ENCODE measurements at regions not wholly inside any gene's neighbourhood (a gene's known extent, or its start where the extent isn't known, plus 50 kb on each side); places are given as distances from the start of the nearest gene placed in this dataset.

DNA sequence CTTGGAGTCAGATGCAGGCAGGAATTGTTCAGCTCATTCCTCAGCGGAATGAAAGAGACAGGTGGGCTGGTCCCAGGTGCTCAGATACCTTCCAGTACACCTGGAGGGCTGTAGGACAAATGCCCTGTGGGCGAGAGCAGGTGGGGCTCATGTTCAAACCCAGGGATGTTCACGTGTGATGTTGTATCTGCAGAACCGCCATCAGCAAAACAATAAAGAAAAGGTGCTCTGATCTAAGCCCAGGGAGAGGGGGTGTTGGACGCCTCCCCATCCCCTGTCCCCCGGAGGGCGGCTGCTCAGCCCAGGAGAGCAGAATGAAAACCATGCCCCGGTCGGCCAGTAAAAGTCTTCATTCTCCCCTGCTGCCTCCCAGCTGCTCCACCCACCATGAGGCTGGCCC, 197.4 kb downstream of the HAUS1 start:
- Mint-ChIP-seq H3K9me3 (ENCODE audit: low read depth) (peaks cover 11% of the 10 kb centered on the region), H3K4me3 (ENCODE audit: unreplicated experiment) (no peak overlapping the region)
- DNase-seq (ENCODE audit: low spot score) = no peak

DNA sequence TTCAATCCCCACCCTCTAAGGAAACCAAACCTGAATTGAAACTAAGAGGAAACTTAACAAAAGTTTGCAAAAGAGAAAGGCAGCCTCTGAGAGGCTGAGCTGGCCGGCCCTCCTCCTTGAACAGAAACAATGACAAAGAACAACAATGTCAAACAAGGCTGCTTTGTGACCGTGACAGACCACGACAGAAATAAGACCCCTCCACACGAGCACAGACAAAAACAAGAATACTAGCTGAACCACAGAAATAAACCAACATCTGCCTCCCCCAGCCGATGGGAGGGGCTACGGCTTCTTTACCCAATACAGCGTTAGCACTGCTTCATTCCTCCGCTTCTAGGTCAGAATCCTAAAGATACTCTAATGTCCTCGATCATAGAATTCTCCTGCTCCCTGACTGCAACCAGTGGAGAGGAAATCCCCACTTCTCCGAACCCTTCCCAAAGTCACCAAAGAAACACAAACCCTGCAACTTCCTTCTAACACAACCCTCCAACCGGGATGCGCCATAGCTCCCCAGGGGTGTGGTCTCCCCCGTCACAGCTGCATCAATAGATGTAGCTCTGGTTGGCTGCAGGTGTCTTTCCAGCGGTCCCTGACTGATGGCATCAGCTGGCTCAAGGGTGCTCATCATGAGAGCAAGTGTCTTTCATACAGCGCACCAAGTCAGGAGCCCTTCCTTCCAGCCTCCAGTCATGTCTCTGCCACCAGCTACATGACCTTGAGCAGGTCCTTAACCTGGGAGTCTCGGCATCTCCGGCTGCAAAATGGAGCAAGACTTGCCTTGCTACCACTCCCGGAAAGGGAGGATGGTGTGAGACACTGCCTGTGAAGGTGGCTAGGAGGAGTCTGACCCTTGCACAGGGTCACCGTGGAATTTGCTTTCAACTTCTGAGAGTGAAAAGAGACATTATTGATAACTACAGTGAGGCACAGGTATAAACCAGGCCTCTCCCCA, 198.6 kb downstream of the HAUS1 start:
- H3K9me3 Mint-ChIP-seq (ENCODE audit: low read depth) = peaks cover 21% of the 10 kb centered on the region
- H3K4me3 Mint-ChIP-seq (ENCODE audit: unreplicated experiment) = peak overlapping the region; percentile 58
- H3K36me3 Mint-ChIP-seq (ENCODE audit: low read depth) = peaks cover 11% of the 10 kb centered on the region
- TF ChIP-seq, protein P1, sequence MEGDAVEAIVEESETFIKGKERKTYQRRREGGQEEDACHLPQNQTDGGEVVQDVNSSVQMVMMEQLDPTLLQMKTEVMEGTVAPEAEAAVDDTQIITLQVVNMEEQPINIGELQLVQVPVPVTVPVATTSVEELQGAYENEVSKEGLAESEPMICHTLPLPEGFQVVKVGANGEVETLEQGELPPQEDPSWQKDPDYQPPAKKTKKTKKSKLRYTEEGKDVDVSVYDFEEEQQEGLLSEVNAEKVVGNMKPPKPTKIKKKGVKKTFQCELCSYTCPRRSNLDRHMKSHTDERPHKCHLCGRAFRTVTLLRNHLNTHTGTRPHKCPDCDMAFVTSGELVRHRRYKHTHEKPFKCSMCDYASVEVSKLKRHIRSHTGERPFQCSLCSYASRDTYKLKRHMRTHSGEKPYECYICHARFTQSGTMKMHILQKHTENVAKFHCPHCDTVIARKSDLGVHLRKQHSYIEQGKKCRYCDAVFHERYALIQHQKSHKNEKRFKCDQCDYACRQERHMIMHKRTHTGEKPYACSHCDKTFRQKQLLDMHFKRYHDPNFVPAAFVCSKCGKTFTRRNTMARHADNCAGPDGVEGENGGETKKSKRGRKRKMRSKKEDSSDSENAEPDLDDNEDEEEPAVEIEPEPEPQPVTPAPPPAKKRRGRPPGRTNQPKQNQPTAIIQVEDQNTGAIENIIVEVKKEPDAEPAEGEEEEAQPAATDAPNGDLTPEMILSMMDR (IDR thresholded peaks at IDR 0.05) = no peak
- DNase-seq (ENCODE audit: low spot score) = no peak
- H3K4me1 Mint-ChIP-seq (ENCODE audit: low read depth) = no peaks in the 10 kb centered on the region
- no peak overlapping the region for H3K27ac Mint-ChIP-seq (ENCODE audit: unreplicated experiment)
- peaks cover 27% of the 10 kb centered on the region for H3K27me3 Mint-ChIP-seq (ENCODE audit: low read depth)

More for the DNA sequence above, 197.4 kb downstream of the HAUS1 start:
- Mint-ChIP-seq H3K27me3 (ENCODE audit: low read depth) (peaks cover 24% of the 10 kb centered on the region), H3K36me3 (ENCODE audit: low read depth) (peaks cover 5% of the 10 kb centered on the region), H3K27ac (ENCODE audit: unreplicated experiment) (no peak overlapping the region), H3K4me1 (ENCODE audit: low read depth) (no peaks in the 10 kb centered on the region)
- TF ChIP-seq, protein P1 (IDR thresholded peaks at IDR 0.05) = no peak

DNA sequence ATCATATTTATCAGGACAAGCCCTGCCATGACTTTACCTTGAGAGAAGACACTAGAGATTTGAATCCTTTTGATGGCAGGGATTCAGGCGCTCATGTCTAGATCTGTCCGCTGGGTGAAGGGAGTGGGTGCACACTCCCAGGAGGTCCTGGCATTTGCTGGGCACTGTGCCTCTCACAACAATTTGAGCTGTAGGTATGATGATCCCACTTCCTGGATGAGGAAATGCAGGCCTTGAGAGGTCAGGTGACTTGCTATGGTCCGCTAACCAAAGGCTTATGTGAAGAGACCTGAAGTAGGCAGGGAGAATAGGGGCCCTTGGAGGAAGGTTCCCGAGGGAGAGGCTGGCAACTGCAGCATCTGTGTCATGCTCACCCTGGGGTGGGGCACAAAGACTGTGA, 206.1 kb downstream of the HAUS1 start:
- H3K9me3 Mint-ChIP-seq (ENCODE audit: low read depth) = peaks cover 17% of the 10 kb centered on the region
- TF ChIP-seq, protein P1 (IDR thresholded peaks at IDR 0.05) = no peak
- no peak for DNase-seq (ENCODE audit: low spot score)
- no peaks in the 10 kb centered on the region for H3K4me1 Mint-ChIP-seq (ENCODE audit: low read depth)
- peaks cover 9% of the 10 kb centered on the region for H3K36me3 Mint-ChIP-seq (ENCODE audit: low read depth)
- H3K27ac Mint-ChIP-seq (ENCODE audit: unreplicated experiment) = no peak overlapping the region
- no peak overlapping the region for H3K4me3 Mint-ChIP-seq (ENCODE audit: unreplicated experiment)
- peaks cover 20% of the 10 kb centered on the region for H3K27me3 Mint-ChIP-seq (ENCODE audit: low read depth)

DNA sequence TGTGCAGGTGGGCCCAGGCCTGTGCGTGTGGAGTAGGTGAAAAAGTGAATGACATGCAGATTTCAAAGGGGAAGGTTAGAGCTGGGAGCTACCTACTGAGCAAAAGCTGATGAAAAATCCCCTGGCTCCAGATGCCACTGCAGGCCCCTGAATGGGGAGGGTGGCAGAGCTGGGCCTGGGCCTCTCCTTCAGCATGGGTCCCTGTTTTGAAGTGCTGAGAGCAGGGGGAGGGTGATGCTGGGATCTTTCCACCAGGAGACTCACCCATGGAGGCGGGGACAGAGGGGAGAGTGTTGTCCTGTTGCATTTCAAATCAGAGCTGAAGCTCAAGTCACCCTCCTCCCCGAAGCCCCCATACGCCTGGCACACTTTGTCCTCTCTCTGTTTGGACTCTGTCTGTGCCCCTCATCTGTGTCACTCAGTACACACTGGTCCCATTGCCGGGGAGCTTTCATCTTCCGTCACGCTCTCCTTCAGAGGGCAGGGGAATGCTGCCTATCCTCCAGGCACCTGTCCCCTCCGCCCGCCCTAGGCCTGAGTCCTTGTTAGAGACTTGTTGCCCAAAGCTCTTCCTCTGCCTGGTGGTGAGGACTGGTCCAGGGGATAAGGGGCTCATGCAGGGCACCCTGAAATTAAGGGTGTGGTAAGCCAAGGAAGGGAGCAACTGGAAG, 206.6 kb downstream of the HAUS1 start:
- Mint-ChIP-seq H3K4me3 (ENCODE audit: unreplicated experiment) (no peak overlapping the region), H3K27me3 (ENCODE audit: low read depth) (peaks cover 20% of the 10 kb centered on the region), H3K9me3 (ENCODE audit: low read depth) (peaks cover 17% of the 10 kb centered on the region), H3K4me1 (ENCODE audit: low read depth) (no peaks in the 10 kb centered on the region), H3K36me3 (ENCODE audit: low read depth) (peaks cover 9% of the 10 kb centered on the region), H3K27ac (ENCODE audit: unreplicated experiment) (no peak overlapping the region)
- TF ChIP-seq, protein P1 (IDR thresholded peaks at IDR 0.05) = no peak
- no peak for DNase-seq (ENCODE audit: low spot score)

DNA sequence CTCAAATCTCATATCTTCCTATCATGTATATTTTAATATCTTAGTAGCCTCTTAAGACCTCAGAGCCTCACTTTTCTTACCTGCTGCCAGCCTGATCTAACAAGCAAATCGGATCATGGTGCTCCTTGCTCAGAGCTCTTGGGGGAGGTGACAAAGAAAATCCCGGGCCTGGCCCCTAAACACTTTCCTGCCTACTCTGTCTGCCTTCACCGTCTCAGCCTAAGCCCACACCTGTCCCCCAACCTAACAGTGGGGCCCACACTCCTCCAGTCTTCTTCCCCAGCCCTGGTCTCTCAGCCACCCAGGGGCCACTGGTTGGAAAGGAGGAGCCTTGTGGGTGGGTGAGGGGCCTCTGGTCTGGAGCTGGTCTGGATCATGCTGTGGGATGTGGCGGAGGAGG, 207.3 kb downstream of the HAUS1 start:
- H3K4me1 Mint-ChIP-seq (ENCODE audit: low read depth) = no peaks in the 10 kb centered on the region
- peaks cover 12% of the 10 kb centered on the region for H3K9me3 Mint-ChIP-seq (ENCODE audit: low read depth)
- H3K36me3 Mint-ChIP-seq (ENCODE audit: low read depth) = peaks cover 6% of the 10 kb centered on the region
- DNase-seq (ENCODE audit: low spot score) = no peak
- no peak overlapping the region for H3K4me3 Mint-ChIP-seq (ENCODE audit: unreplicated experiment)
- TF ChIP-seq, protein P1 (IDR thresholded peaks at IDR 0.05) = no peak
- H3K27me3 Mint-ChIP-seq (ENCODE audit: low read depth) = peaks cover 19% of the 10 kb centered on the region
- no peak overlapping the region for H3K27ac Mint-ChIP-seq (ENCODE audit: unreplicated experiment)

Data from chondrocyte (in vitro differentiated cells).